IMR-90 (cell line): ENCODE measurements at regions not wholly inside any gene's neighbourhood (a gene's known extent, or its start where the extent isn't known, plus 50 kb on each side); places are given as distances from the start of the nearest gene placed in this dataset.

Experiments used
- ATAC-seq: fragments of 200-7000 bp; cut with Tn5 transposase; 2 replicates; pipeline ENCODE4 v1.9.1; 2020; ENCODE audit warnings: low read depth, mild to moderate bottlenecking, moderate library complexity
- BruUV-seq: library from RNA; stranded (reverse); fragments of 400-500 nt; replicated peaks from 2 replicates; lab custom pipeline; 2021; lab: Mats Ljungman, UMichigan
- CTCF ChIA-PET: fragments of 300-600 bp; formaldehyde crosslinking; extraction: SDS; loops from one replicate; lab custom pipeline; 2021; ENCODE audit warnings: antibody characterized with exemption; lab: Yijun Ruan, JAX
- POLR2A ChIA-PET: fragments of 300-600 bp; sonication (Branson Sonifier 250); formaldehyde crosslinking; loops from one replicate; lab custom pipeline; 2022; ENCODE audit warnings: antibody characterized with exemption; ENCODE audit not compliant: unreplicated experiment; lab: Charles Lee
- DNase-seq: peaks from one replicate; pipeline ENCODE4 v3.0.0; 2013
- H2AFZ ChIP-seq: replicated peaks from 2 replicates; pipeline ENCODE3; 2013; ENCODE audit warnings: low read length, mild to moderate bottlenecking; ENCODE audit not compliant: poor library complexity
- H2AK5ac ChIP-seq: 2 replicates; pipeline ENCODE4 v1.6.1; 2013; ENCODE audit warnings: low read depth, low read length, inconsistent platforms
- H2AK9ac ChIP-seq: replicated peaks from 2 replicates; pipeline ENCODE3; 2013; ENCODE audit warnings: mild to moderate bottlenecking, low read depth, low read length, moderate library complexity; ENCODE audit not compliant: poor library complexity
- H2BK120ac ChIP-seq: 2 replicates; pipeline ENCODE4 v1.6.1; 2013; ENCODE audit warnings: low read depth, low read length, inconsistent platforms
- H2BK15ac ChIP-seq: 3 replicates; pipeline ENCODE4 v1.6.1; 2013; ENCODE audit warnings: low read depth, low read length, inconsistent platforms
- H2BK20ac ChIP-seq: 2 replicates; pipeline ENCODE4 v1.6.1; 2013; ENCODE audit warnings: low read depth, mild to moderate bottlenecking, inconsistent platforms, low read length, moderate library complexity
- H2BK5ac ChIP-seq: 2 replicates; pipeline ENCODE4 v1.6.1; 2013; ENCODE audit warnings: mild to moderate bottlenecking, low read depth, low read length, inconsistent platforms; ENCODE audit not compliant: poor library complexity, severe bottlenecking
- H3K14ac ChIP-seq: replicated peaks from 2 replicates; pipeline ENCODE4 v1.6.1; 2013; ENCODE audit warnings: low read depth, low read length, inconsistent platforms
- H3K18ac ChIP-seq: 2 replicates; pipeline ENCODE4 v1.6.1; 2013; ENCODE audit warnings: low read depth, low read length, control low read depth
- H3K23ac ChIP-seq: 2 replicates; pipeline ENCODE4 v1.6.1; 2013; ENCODE audit warnings: low read depth, low read length, inconsistent platforms
- H3K27ac ChIP-seq: 2 replicates; pipeline ENCODE4 v1.5.1; 2013; ENCODE audit warnings: mild to moderate bottlenecking, control low read depth, low read length; ENCODE audit not compliant: insufficient read depth
- H3K27me3 ChIP-seq: 2 replicates; pipeline ENCODE4 v1.6.1; 2013; ENCODE audit warnings: low read length; ENCODE audit not compliant: control insufficient read depth, insufficient read depth
- H3K36me3 ChIP-seq: 2 replicates; pipeline ENCODE4 v1.6.1; 2013; ENCODE audit warnings: low read length, mixed read lengths; ENCODE audit not compliant: control insufficient read depth, insufficient read depth
- H3K4ac ChIP-seq: 2 replicates; pipeline ENCODE4 v1.6.1; 2013; ENCODE audit warnings: low read depth, low read length, inconsistent platforms
- H3K4me1 ChIP-seq: 2 replicates; pipeline ENCODE4 v1.6.1; 2013; ENCODE audit warnings: low read length, mixed read lengths; ENCODE audit not compliant: control insufficient read depth, insufficient read depth
- H3K4me2 ChIP-seq: 2 replicates; pipeline ENCODE4 v1.6.1; 2013; ENCODE audit warnings: low read depth, mild to moderate bottlenecking, control low read depth, low read length, moderate library complexity
- H3K4me3 ChIP-seq: 2 replicates; pipeline ENCODE4 v1.5.1; 2013; ENCODE audit warnings: low read depth, mild to moderate bottlenecking, control low read depth, low read length, moderate library complexity; ENCODE audit not compliant: insufficient read depth
- H3K56ac ChIP-seq: 2 replicates; pipeline ENCODE4 v1.6.1; 2013; ENCODE audit warnings: low read length, inconsistent platforms; ENCODE audit not compliant: insufficient read depth; ENCODE audit errors: extremely low read depth
- H3K79me1 ChIP-seq, 2 experiments: 2 replicates each; pipeline ENCODE4 v1.6.1; 2013; ENCODE audit warnings: low read length in 2 of 2, inconsistent platforms in 1 of 2, low read depth in 1 of 2
- H3K9ac ChIP-seq: 2 replicates; pipeline ENCODE4 v1.6.1; 2013; ENCODE audit warnings: low read depth, low read length, control low read depth
- H3K9me1 ChIP-seq: 2 replicates; pipeline ENCODE4 v1.6.1; 2013; ENCODE audit warnings: low read length, inconsistent platforms; ENCODE audit not compliant: insufficient read depth
- H3K9me3 ChIP-seq: 2 replicates; pipeline ENCODE4 v1.6.1; 2013; ENCODE audit warnings: low read length; ENCODE audit not compliant: control insufficient read depth, insufficient read depth
- H4K20me1 ChIP-seq: 2 replicates; pipeline ENCODE4 v1.6.1; 2013; ENCODE audit warnings: low read length, inconsistent platforms; ENCODE audit not compliant: insufficient read depth
- H4K5ac ChIP-seq: 2 replicates; pipeline ENCODE4 v1.6.1; 2013; ENCODE audit warnings: mild to moderate bottlenecking, low read depth, low read length, control low read depth
- H4K8ac ChIP-seq, 2 experiments: 2 replicates each; pipeline ENCODE4 v1.6.1; 2013; ENCODE audit warnings: low read depth in 2 of 2, low read length in 2 of 2, control low read depth in 1 of 2, inconsistent platforms in 1 of 2
- H4K91ac ChIP-seq: 2 replicates; pipeline ENCODE4 v1.6.1; 2013; ENCODE audit warnings: low read depth, low read length, inconsistent platforms; ENCODE audit not compliant: insufficient read depth
- CEBPB ChIP-seq: IDR thresholded peaks from 2 replicates; pipeline ENCODE4 v1.6.1; 2012; ENCODE audit warnings: low read depth, low read length, improper control_type of control experiment
- FOS ChIP-seq: fragments of 150-350 bp; IDR thresholded peaks from 2 replicates; pipeline ENCODE4 v1.6.1; 2016; ENCODE audit warnings: low read depth, low read length
- MAZ ChIP-seq: IDR thresholded peaks from 2 replicates; pipeline ENCODE4 v1.6.1; 2012; ENCODE audit warnings: low read depth, mild to moderate bottlenecking, low read length, improper control_type of control experiment, moderate library complexity, borderline replicate concordance
- MXI1 ChIP-seq: IDR thresholded peaks from 2 replicates; pipeline ENCODE4 v1.6.1; 2012; ENCODE audit warnings: low read depth, mild to moderate bottlenecking, low read length, moderate library complexity, borderline replicate concordance
- NFE2L2 ChIP-seq: fragments of 150-350 bp; IDR thresholded peaks from 2 replicates; pipeline ENCODE4 v1.6.1; 2016; ENCODE audit warnings: low read depth, mild to moderate bottlenecking, low read length
- POLR2A ChIP-seq: IDR thresholded peaks from 2 replicates; pipeline ENCODE4 v1.6.1; 2012; ENCODE audit warnings: mild to moderate bottlenecking, low read depth, low read length
- RAD21 ChIP-seq: IDR thresholded peaks from 2 replicates; pipeline ENCODE4 v1.6.1; 2012; ENCODE audit warnings: low read length, improper control_type of control experiment
- RCOR1 ChIP-seq: IDR thresholded peaks from 2 replicates; pipeline ENCODE4 v1.6.1; 2012; ENCODE audit warnings: mild to moderate bottlenecking, low read length, improper control_type of control experiment; ENCODE audit not compliant: insufficient replicate concordance
- SMC3 ChIP-seq: fragments of 150-350 bp; IDR thresholded peaks from 2 replicates; pipeline ENCODE4 v1.6.1; 2016; ENCODE audit warnings: low read depth, mild to moderate bottlenecking, antibody characterized with exemption, low read length, moderate library complexity
- WGBS, 2 experiments: methylation state at CpG; one replicate each; pipeline versions ENCODE4 v1.1.5 to v1.1.7; 2013; ENCODE audit warnings: missing lambda C conversion rate in 2 of 2; ENCODE audit not compliant: insufficient read length in 1 of 2; ENCODE audit errors: extremely low coverage in 2 of 2; 5-methylcytosine and 5-hydroxymethylcytosine counted together
- dilution Hi-C: fragments of 300-500 bp; cut with HindIII; formaldehyde crosslinking; loops from one replicate; pipeline ENCODE4 v1.14.3; 2018; ENCODE audit warnings: low sequenced_read_pairs; ENCODE audit not compliant: unreplicated experiment
- in situ Hi-C: fragments of 300-500 bp; cut with MboI; formaldehyde crosslinking; loops from 3 replicates; pipeline ENCODE4 v1.14.3; 2019; ENCODE audit warnings: low sequenced_read_pairs, inconsistent platforms, mixed read lengths
- intact Hi-C: fragments of 100-400 bp; cut with micrococcal nuclease; formaldehyde crosslinking; loops from 2 replicates; pipeline ENCODE4 v1.10.0; 2022
- TF ChIP-seq, protein P1 (sequence below): conservative IDR thresholded peaks from 2 replicates; pipeline ENCODE4 v1.5.1; 2012; ENCODE audit warnings: mild to moderate bottlenecking, low read depth, low read length, improper control_type of control experiment
- TF ChIP-seq, protein P2 (sequence below): fragments of 150-350 bp; IDR thresholded peaks from 2 replicates; pipeline ENCODE4 v1.6.1; 2016; ENCODE audit warnings: low read depth, mild to moderate bottlenecking, low read length, moderate library complexity, borderline replicate concordance

DNA sequence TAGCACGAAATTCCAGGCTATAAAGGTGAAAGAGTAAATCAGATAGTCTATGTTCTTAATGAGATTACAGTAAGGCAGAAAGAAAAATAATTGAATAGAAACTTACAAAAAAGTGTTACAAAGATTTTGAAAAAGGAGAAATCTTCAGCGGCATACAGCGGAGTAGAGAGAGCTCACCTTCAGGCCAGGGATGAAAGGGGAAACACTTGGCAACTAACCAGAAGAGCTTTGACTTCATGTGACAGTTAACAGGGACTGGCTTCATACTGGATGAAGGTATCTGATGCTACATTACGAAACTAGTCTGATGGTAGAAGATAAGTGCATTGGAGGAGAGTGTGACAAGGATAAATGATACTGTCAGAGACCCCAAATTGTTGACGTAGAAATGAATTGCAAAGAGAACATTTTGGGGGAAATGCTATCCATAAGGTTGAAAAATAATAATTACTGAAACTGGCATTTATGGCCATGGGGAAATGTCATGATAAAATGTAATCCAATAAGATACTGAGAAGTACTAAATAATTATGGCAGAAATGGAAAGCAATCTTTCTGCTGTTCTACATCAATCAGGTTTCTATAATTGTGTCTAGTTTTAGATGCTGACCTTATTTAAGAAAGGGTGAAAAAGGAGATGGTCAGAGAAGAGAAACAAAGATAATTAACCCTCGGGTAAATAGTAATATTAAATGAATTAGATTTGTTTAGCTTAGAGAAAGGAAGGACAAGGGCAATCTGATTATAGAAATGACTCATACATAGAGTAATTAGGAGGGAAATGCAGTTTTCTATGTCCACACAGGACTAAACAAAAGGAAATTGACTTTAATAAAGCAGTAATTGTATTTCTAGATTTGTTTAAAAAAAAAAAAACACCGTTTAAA, 808.7 kb downstream of the NCAM2 start:
- no peak overlapping the region for H2AK9ac ChIP-seq
- H3K9me1 ChIP-seq = no peaks in the 10 kb centered on the region
- WGBS, 2 experiments = 81% methylated on average over 2 of the region's 7 CpGs; no CpG with 5 or more reads in 1 of the 2 experiments
- no peak overlapping the region for H2AFZ ChIP-seq
- H3K9me3 ChIP-seq = no peaks in the 10 kb centered on the region
- no peak overlapping the region for H4K8ac ChIP-seq
- no peak for DNase-seq
- no peak overlapping the region for H3K18ac ChIP-seq
- H2BK120ac ChIP-seq = no peak overlapping the region
- H4K20me1 ChIP-seq = no peaks in the 10 kb centered on the region
- H2BK20ac ChIP-seq = no peak overlapping the region
- no peak overlapping the region for H3K4me2 ChIP-seq
- H2BK5ac ChIP-seq = no peak overlapping the region
- H3K36me3 ChIP-seq = no peaks in the 10 kb centered on the region
- no peak overlapping the region for H3K56ac ChIP-seq
- no peaks in the 10 kb centered on the region for H3K79me1 ChIP-seq
- H3K4me1 ChIP-seq = no peaks in the 10 kb centered on the region
- no peak overlapping the region for H4K5ac ChIP-seq
- H2AK5ac ChIP-seq = no peak overlapping the region
- intact Hi-C loops (loop anchor here (1.0 kb wide), 1 partner anchor 44 kb away; no protein-coding TSS in a partner anchor), dilution Hi-C loops (no loop called here), in situ Hi-C loops (no loop called here)
- BruUV-seq = no TSS peak
- no peak overlapping the region for H3K4me3 ChIP-seq
- H3K27me3 ChIP-seq = no peaks in the 10 kb centered on the region
- CTCF ChIA-PET = no interaction called here
- H3K9ac ChIP-seq = no peak overlapping the region
- POLR2A ChIA-PET = no interaction called here
- TF ChIP-seq, protein P1, sequence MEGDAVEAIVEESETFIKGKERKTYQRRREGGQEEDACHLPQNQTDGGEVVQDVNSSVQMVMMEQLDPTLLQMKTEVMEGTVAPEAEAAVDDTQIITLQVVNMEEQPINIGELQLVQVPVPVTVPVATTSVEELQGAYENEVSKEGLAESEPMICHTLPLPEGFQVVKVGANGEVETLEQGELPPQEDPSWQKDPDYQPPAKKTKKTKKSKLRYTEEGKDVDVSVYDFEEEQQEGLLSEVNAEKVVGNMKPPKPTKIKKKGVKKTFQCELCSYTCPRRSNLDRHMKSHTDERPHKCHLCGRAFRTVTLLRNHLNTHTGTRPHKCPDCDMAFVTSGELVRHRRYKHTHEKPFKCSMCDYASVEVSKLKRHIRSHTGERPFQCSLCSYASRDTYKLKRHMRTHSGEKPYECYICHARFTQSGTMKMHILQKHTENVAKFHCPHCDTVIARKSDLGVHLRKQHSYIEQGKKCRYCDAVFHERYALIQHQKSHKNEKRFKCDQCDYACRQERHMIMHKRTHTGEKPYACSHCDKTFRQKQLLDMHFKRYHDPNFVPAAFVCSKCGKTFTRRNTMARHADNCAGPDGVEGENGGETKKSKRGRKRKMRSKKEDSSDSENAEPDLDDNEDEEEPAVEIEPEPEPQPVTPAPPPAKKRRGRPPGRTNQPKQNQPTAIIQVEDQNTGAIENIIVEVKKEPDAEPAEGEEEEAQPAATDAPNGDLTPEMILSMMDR = no peak
- TF ChIP-seq RCOR1 = no peak
- TF ChIP-seq FOS = no peak
- TF ChIP-seq NFE2L2 = no peak
- TF ChIP-seq MXI1 = no peak
- no peak for TF ChIP-seq RAD21
- TF ChIP-seq MAZ = no peak
- no peak for TF ChIP-seq CEBPB
- TF ChIP-seq SMC3 = no peak
- TF ChIP-seq, protein P2, sequence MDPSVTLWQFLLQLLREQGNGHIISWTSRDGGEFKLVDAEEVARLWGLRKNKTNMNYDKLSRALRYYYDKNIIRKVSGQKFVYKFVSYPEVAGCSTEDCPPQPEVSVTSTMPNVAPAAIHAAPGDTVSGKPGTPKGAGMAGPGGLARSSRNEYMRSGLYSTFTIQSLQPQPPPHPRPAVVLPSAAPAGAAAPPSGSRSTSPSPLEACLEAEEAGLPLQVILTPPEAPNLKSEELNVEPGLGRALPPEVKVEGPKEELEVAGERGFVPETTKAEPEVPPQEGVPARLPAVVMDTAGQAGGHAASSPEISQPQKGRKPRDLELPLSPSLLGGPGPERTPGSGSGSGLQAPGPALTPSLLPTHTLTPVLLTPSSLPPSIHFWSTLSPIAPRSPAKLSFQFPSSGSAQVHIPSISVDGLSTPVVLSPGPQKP = no peak
- no peak for TF ChIP-seq POLR2A
- no peak overlapping the region for H3K14ac ChIP-seq
- no peak for ATAC-seq
- H3K27ac ChIP-seq = no peak overlapping the region
- H3K4ac ChIP-seq = no peak overlapping the region
- no peak overlapping the region for H4K91ac ChIP-seq
- no peak overlapping the region for H2BK15ac ChIP-seq
- H3K23ac ChIP-seq = no peak overlapping the region
